Vagina (tissue), 2 donors: ENCODE measurements at regions not wholly inside any gene's neighbourhood (a gene's known extent, or its start where the extent isn't known, plus 50 kb on each side); places are given as distances from the start of the nearest gene placed in this dataset.

Experiments
- POLR2A ChIP-seq, 2 donors: fragments of 450-650 bp; IDR thresholded peaks; one replicate each; pipeline ENCODE4 v1.6.1; 2017; ENCODE audit warnings: antibody characterized with exemption in 2 of 2, mild to moderate bottlenecking in 2 of 2, moderate library complexity in 2 of 2
- POLR2AphosphoS5 ChIP-seq, 2 donors: sonication (generic); formaldehyde crosslinking; IDR thresholded peaks; one replicate each; pipeline ENCODE4 v1.9.0; 2017; ENCODE audit warnings: antibody characterized with exemption in 2 of 2, mild to moderate bottlenecking in 2 of 2, low read depth in 1 of 2; ENCODE audit not compliant: insufficient read depth in 1 of 2
- TF ChIP-seq, protein P1 (sequence below), 3 experiments: fragments of 450-650 bp in 2 of 3; fragments of 200-600 bp in 1 of 3; sonication (generic) in 1 of 3; IDR thresholded peaks; one replicate each; pipeline ENCODE4 v1.5.1; 2017 to 2019; ENCODE audit warnings: antibody characterized with exemption in 3 of 3, mild to moderate bottlenecking in 2 of 3, moderate library complexity in 2 of 3

DNA sequence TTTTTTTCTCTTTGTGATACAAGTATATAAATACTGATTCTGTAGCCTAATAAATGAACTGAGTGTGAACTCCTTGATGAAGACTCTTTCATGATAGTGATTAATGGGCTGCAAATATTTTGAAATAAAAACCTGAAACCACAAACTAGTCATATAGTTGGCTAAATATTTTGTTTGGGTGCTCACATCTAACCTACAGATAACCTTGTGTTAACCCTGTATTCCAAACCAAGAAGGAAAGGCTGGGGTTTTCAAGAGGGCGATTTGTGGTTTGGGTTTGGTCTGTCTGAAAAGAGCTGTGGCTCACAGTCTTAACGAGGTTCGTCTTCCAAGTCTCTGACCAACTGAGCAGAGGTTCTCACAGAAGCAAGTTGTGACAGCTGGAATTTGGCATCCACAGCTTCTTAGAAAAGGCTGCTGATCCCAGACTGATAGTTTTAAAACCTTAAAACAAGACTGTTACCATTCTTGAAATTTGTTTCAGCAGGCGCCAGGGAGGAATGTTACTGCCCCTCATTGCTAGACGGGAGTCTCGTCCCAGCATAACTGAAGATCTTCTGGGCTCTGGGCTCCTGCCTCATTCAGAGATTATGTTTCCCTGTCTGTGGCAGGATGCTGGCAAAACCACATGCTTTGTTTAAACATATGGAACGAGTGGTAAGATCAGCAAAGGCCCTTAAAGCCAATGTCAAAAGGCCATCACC lies 736.4 kb upstream of the MARCKS start:
- TF ChIP-seq POLR2AphosphoS5 (IDR thresholded peaks at IDR 0.05; ENCODE audit: insufficient read depth in 1 of 2, low read depth in 1 of 2) (no peak), POLR2A (IDR thresholded peaks at IDR 0.05) (no peak)
- TF ChIP-seq, protein P1, sequence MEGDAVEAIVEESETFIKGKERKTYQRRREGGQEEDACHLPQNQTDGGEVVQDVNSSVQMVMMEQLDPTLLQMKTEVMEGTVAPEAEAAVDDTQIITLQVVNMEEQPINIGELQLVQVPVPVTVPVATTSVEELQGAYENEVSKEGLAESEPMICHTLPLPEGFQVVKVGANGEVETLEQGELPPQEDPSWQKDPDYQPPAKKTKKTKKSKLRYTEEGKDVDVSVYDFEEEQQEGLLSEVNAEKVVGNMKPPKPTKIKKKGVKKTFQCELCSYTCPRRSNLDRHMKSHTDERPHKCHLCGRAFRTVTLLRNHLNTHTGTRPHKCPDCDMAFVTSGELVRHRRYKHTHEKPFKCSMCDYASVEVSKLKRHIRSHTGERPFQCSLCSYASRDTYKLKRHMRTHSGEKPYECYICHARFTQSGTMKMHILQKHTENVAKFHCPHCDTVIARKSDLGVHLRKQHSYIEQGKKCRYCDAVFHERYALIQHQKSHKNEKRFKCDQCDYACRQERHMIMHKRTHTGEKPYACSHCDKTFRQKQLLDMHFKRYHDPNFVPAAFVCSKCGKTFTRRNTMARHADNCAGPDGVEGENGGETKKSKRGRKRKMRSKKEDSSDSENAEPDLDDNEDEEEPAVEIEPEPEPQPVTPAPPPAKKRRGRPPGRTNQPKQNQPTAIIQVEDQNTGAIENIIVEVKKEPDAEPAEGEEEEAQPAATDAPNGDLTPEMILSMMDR (IDR thresholded peaks at IDR 0.05) = no peak
